Neural cell (in vitro differentiated cells): ENCODE measurements at regions not wholly inside any gene's neighbourhood (a gene's known extent, or its start where the extent isn't known, plus 50 kb on each side); places are given as distances from the start of the nearest gene placed in this dataset.

ENCODE experiments used
- EP300 ChIP-seq: fragments of 450-650 bp; conservative IDR thresholded peaks from 2 replicates; pipeline ENCODE4 v1.6.1; 2014; ENCODE audit warnings: antibody characterized with exemption, mild to moderate bottlenecking, moderate library complexity; ENCODE audit not compliant: poor library complexity, severe bottlenecking
- EZH2 ChIP-seq: fragments of 200-600, 300-800 bp; shearing (Covaris generic), sonication (generic); IDR thresholded peaks from 2 replicates; pipeline ENCODE4 v1.6.1; 2014; ENCODE audit warnings: antibody characterized with exemption, low read length, borderline replicate concordance, mild to moderate bottlenecking; ENCODE audit not compliant: insufficient read depth, poor library complexity, severe bottlenecking
- POLR2AphosphoS5 ChIP-seq: IDR thresholded peaks from 2 replicates; pipeline ENCODE4 v1.6.1; 2012
- RAD21 ChIP-seq: fragments of 450-650 bp; conservative IDR thresholded peaks from 2 replicates; pipeline ENCODE4 v1.6.1; 2014; ENCODE audit warnings: antibody characterized with exemption, mild to moderate bottlenecking, moderate library complexity
- SMC3 ChIP-seq: fragments of 450-650 bp; conservative IDR thresholded peaks from 2 replicates; pipeline ENCODE4 v1.6.1; 2014; ENCODE audit warnings: antibody characterized with exemption, mild to moderate bottlenecking, moderate library complexity; ENCODE audit not compliant: poor library complexity
- TAF1 ChIP-seq: IDR thresholded peaks from 2 replicates; pipeline ENCODE4 v1.6.1; 2012; ENCODE audit warnings: low read depth
- TF ChIP-seq, protein P1 (sequence below): fragments of 450-650 bp; IDR thresholded peaks from 2 replicates; pipeline ENCODE4 v1.5.1; 2014; ENCODE audit warnings: antibody characterized with exemption, mild to moderate bottlenecking, moderate library complexity; ENCODE audit not compliant: poor library complexity, severe bottlenecking

DNA sequence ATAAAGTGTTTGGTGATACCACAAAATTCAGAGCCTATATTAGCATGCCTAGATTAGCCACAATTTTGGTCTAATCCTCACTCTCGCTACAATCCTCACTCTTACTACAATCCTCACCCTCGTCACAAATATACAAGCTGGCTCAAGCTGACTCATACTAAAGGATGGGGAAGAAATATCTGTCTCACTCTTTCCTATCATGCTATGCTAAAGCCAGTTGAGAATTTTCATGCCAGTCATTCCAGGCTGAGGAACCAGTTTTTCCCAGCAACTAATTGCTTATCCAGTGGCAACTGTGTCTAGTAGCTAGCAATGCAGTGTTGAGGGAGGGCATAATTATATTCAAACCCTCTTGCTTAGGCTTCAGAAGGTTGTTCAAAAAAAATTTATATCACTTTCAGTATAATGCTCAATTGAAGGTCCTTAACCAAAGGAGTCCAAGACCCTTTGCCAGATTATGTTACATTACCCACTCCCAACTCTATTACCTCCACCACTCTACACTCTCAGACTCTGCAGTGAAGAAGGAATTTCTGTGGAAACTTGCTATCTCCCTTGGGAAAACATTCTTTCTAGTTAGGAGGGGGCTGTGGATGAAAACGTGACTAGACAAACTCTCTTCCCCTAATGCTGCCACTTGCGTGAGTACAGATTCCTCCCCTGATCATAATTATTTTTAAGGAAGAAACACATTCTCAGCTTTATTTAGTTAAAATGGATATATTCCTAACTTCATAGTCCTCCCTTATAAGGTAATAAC is 810.3 kb upstream of the ACO1 start:
- TF ChIP-seq, protein P1, sequence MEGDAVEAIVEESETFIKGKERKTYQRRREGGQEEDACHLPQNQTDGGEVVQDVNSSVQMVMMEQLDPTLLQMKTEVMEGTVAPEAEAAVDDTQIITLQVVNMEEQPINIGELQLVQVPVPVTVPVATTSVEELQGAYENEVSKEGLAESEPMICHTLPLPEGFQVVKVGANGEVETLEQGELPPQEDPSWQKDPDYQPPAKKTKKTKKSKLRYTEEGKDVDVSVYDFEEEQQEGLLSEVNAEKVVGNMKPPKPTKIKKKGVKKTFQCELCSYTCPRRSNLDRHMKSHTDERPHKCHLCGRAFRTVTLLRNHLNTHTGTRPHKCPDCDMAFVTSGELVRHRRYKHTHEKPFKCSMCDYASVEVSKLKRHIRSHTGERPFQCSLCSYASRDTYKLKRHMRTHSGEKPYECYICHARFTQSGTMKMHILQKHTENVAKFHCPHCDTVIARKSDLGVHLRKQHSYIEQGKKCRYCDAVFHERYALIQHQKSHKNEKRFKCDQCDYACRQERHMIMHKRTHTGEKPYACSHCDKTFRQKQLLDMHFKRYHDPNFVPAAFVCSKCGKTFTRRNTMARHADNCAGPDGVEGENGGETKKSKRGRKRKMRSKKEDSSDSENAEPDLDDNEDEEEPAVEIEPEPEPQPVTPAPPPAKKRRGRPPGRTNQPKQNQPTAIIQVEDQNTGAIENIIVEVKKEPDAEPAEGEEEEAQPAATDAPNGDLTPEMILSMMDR: no peak
- TF ChIP-seq EZH2: no peak
- no peak for TF ChIP-seq RAD21
- TF ChIP-seq POLR2AphosphoS5: no peak
- TF ChIP-seq TAF1: no peak
- TF ChIP-seq EP300: no peak
- TF ChIP-seq SMC3: no peak
